K562 (cell line): ENCODE measurements at regions not wholly inside any gene's neighbourhood (a gene's known extent, or its start where the extent isn't known, plus 50 kb on each side); places are given as distances from the start of the nearest gene placed in this dataset.

Source experiments
- ATAC-seq: fragments of 200-7000 bp; cut with Tn5 transposase; 3 replicates; pipeline ENCODE4 v1.9.1; 2020; ENCODE audit warnings: moderate library complexity
- BruUV-seq: library from RNA; stranded (reverse); fragments of 400-500 nt; replicated peaks from 2 replicates; lab custom pipeline; 2021; lab: Mats Ljungman, UMichigan
- CTCF ChIA-PET: fragments of 300-600 bp; formaldehyde crosslinking; extraction: SDS; loops from one replicate; lab custom pipeline; 2021; ENCODE audit warnings: low intra/inter-chr PET ratio; lab: Yijun Ruan, JAX
- POLR2A ChIA-PET: fragments of 300-600, 350-650 bp; sonication (Branson Sonifier 250); formaldehyde crosslinking; extraction: SDS; loops from one replicate; lab custom pipeline; 2021; ENCODE audit warnings: antibody characterized with exemption, inconsistent platforms; lab: Yijun Ruan, JAX
- DNase-seq, 4 experiments: peaks; one replicate each; pipeline versions ENCODE4 v3.0.0 to v3.0.0-alpha.2; 2011 to 2018; ENCODE audit warnings: low spot score in 3 of 4, mixed read lengths in 3 of 4; ENCODE audit errors: extremely low read depth in 1 of 4
- FAIRE-seq: peaks from 2 replicates; lab custom pipeline; 2011; peaks lifted over from hg19 to GRCh38; lab: Jason Lieb, UNC
- H2AFZ ChIP-seq: 2 replicates; pipeline ENCODE4 v1.6.0; 2011; ENCODE audit warnings: low read depth, low read length, control low read depth, inconsistent platforms
- H3K27ac ChIP-seq: fragments of 200-600 bp; 3 replicates; pipeline ENCODE4 v1.8.0; 2011; ENCODE audit warnings: low read depth, mild to moderate bottlenecking, control low read depth, inconsistent platforms, low read length, moderate library complexity, mixed read lengths; ENCODE audit errors: extremely low read depth
- H3K27me3 ChIP-seq, 2 experiments: fragments of 300-600 bp in 1 of 2; 2 replicates in 1 of 2; 3 replicates in 1 of 2; pipeline versions ENCODE4 v1.6.0 to v1.8.0; 2011; ENCODE audit warnings: inconsistent platforms in 2 of 2, low read length in 2 of 2, mild to moderate bottlenecking in 1 of 2, mixed read lengths in 1 of 2, moderate library complexity in 1 of 2; ENCODE audit not compliant: control insufficient read depth in 2 of 2, insufficient read depth in 2 of 2
- H3K36me3 ChIP-seq: fragments of 300-600 bp; 3 replicates; pipeline ENCODE4 v1.8.0; 2011; ENCODE audit warnings: mild to moderate bottlenecking, low read length, inconsistent platforms; ENCODE audit not compliant: control insufficient read depth, insufficient read depth
- H3K4me1 ChIP-seq, 2 experiments: fragments of 200-600 bp in 1 of 2; replicated peaks in 1 of 2; 2 replicates in 1 of 2; 3 replicates in 1 of 2; pipeline versions ENCODE4 v1.5.1 to v1.8.0; 2011; ENCODE audit warnings: inconsistent platforms in 2 of 2, low read length in 2 of 2, mild to moderate bottlenecking in 1 of 2, mixed read lengths in 1 of 2, moderate library complexity in 1 of 2; ENCODE audit not compliant: control insufficient read depth in 2 of 2, insufficient read depth in 2 of 2
- H3K4me2 ChIP-seq: 2 replicates; pipeline ENCODE4 v1.6.1; 2011; ENCODE audit warnings: low read length, control low read depth, inconsistent platforms, mixed read lengths; ENCODE audit not compliant: insufficient read depth
- H3K4me3 ChIP-seq: fragments of 200-600 bp; sonication (generic), shearing (Covaris generic); 2 replicates; pipeline ENCODE4 v1.5.1; 2016; ENCODE audit warnings: control low read depth, inconsistent platforms
- H3K79me2 ChIP-seq: fragments of 200-600 bp; 3 replicates; pipeline ENCODE4 v1.8.0; 2011; ENCODE audit warnings: low read length, inconsistent platforms; ENCODE audit not compliant: control insufficient read depth, insufficient read depth
- H3K9ac ChIP-seq, 2 experiments: 2 replicates each; pipeline versions ENCODE4 v1.6.0 to v1.6.1; 2011; ENCODE audit warnings: low read depth in 2 of 2, low read length in 2 of 2, control low read depth in 1 of 2, inconsistent platforms in 1 of 2, mild to moderate bottlenecking in 1 of 2, mixed read lengths in 1 of 2; ENCODE audit not compliant: insufficient read depth in 1 of 2
- H3K9me1 ChIP-seq: one replicate; pipeline ENCODE4 v1.6.0; 2011; ENCODE audit warnings: inconsistent platforms, mild to moderate bottlenecking, low read length, moderate library complexity; ENCODE audit not compliant: control insufficient read depth, insufficient read depth
- H3K9me3 ChIP-seq: replicated peaks from 2 replicates; pipeline ENCODE4 v1.5.1; 2011; ENCODE audit warnings: low read depth, low read length, inconsistent platforms; ENCODE audit not compliant: control insufficient read depth, insufficient read depth
- H4K20me1 ChIP-seq: replicated peaks from 2 replicates; pipeline ENCODE4 v1.6.1; 2011; ENCODE audit warnings: low read length, inconsistent platforms, mixed read lengths; ENCODE audit not compliant: control insufficient read depth, insufficient read depth
- ASH1L ChIP-seq: fragments of 450-650 bp; IDR thresholded peaks from 2 replicates; pipeline ENCODE4 v1.6.1; 2018; ENCODE audit warnings: borderline replicate concordance, mild to moderate bottlenecking, low read depth; ENCODE audit not compliant: partially characterized antibody
- CBFA2T2 ChIP-seq: fragments of 450-650 bp; conservative IDR thresholded peaks from 2 replicates; pipeline ENCODE4 v1.6.1; 2017; ENCODE audit warnings: mild to moderate bottlenecking
- CHD4 ChIP-seq: fragments of 200-600 bp; sonication (generic); IDR thresholded peaks from 3 replicates; pipeline ENCODE4 v1.6.1; 2012; ENCODE audit warnings: low read depth, mild to moderate bottlenecking, mixed read lengths, low read length, inconsistent platforms; ENCODE audit not compliant: insufficient read depth, insufficient replicate concordance, poor library complexity, severe bottlenecking
- GTF2E2 ChIP-seq: fragments of 200-800 bp; sonication (Bioruptor generic); IDR thresholded peaks from 2 replicates; pipeline ENCODE4 v1.6.1; 2016; ENCODE audit warnings: missing genetic modification characterization, missing compliant biosample characterization
- HMG20A ChIP-seq: fragments of 450-650 bp; formaldehyde crosslinking; conservative IDR thresholded peaks from 2 replicates; pipeline ENCODE4 v1.4.0; 2020; ENCODE audit warnings: mild to moderate bottlenecking, mixed read lengths
- LARP7 ChIP-seq: fragments of 450-650 bp; IDR thresholded peaks from 2 replicates; pipeline ENCODE4 v1.6.1; 2016
- NELFE ChIP-seq: IDR thresholded peaks from 2 replicates; pipeline ENCODE4 v1.6.1; 2011; ENCODE audit warnings: mild to moderate bottlenecking; ENCODE audit not compliant: insufficient read depth, insufficient read length
- POLR2A ChIP-seq: fragments of 450-650 bp; conservative IDR thresholded peaks from 2 replicates; pipeline ENCODE4 v1.6.1; 2016
- POLR3G ChIP-seq: IDR thresholded peaks from 2 replicates; pipeline ENCODE4 v1.6.1; 2011; ENCODE audit not compliant: insufficient read length, insufficient replicate concordance; ENCODE audit errors: extremely low read depth
- RAD21 ChIP-seq, 2 experiments: fragments of 250-450 bp in 1 of 2; fragments of 450-650 bp in 1 of 2; sonication (Bioruptor Pico) in 1 of 2; formaldehyde crosslinking in 1 of 2; IDR thresholded peaks in 1 of 2; conservative IDR thresholded peaks in 1 of 2; 2 replicates each; pipeline versions ENCODE4 v1.4.0 to v1.8.0; 2020 to 2022; ENCODE audit warnings: mild to moderate bottlenecking in 2 of 2, moderate library complexity in 1 of 2
- SREBF1 ChIP-seq: fragments of 150-350 bp; IDR thresholded peaks from 2 replicates; pipeline ENCODE4 v1.6.1; 2014; ENCODE audit warnings: antibody characterized with exemption, low read depth, low read length, borderline replicate concordance
- SUPT5H ChIP-seq: fragments of 450-650 bp; IDR thresholded peaks from 2 replicates; pipeline ENCODE4 v1.6.1; 2016
- TAF7 ChIP-seq: fragments of 450-650 bp; IDR thresholded peaks from 2 replicates; pipeline ENCODE4 v1.6.1; 2016; ENCODE audit warnings: missing genetic modification characterization, missing compliant biosample characterization
- TAF9B ChIP-seq: fragments of 450-650 bp; IDR thresholded peaks from 2 replicates; pipeline ENCODE4 v1.6.1; 2018; ENCODE audit warnings: mild to moderate bottlenecking; ENCODE audit not compliant: partially characterized antibody
- TAL1 ChIP-seq: fragments of 450-650 bp; IDR thresholded peaks from 2 replicates; pipeline ENCODE4 v1.6.1; 2016; ENCODE audit warnings: mild to moderate bottlenecking
- TCF7 ChIP-seq: sonication (generic); IDR thresholded peaks from 2 replicates; pipeline ENCODE4 v1.6.1; 2016; ENCODE audit warnings: antibody characterized with exemption, borderline replicate concordance
- TEAD4 ChIP-seq, 2 experiments: sonication (generic) in 1 of 2; formaldehyde crosslinking in 1 of 2; IDR thresholded peaks; 2 replicates each; pipeline versions ENCODE4 v1.6.1 to v1.8.0; 2012 to 2022; ENCODE audit warnings: borderline replicate concordance in 1 of 2, inconsistent platforms in 1 of 2, low read length in 1 of 2, mild to moderate bottlenecking in 1 of 2, missing genetic modification reagents in 1 of 2
- TFAM ChIP-seq: fragments of 250-450 bp; sonication (Bioruptor Pico); conservative IDR thresholded peaks from 2 replicates; pipeline ENCODE4 v1.5.0; 2021; ENCODE audit warnings: mild to moderate bottlenecking, moderate library complexity
- ZBTB1 ChIP-seq: sonication (generic); formaldehyde crosslinking; IDR thresholded peaks from 2 replicates; pipeline ENCODE4 v1.8.1; 2023; ENCODE audit warnings: missing genetic modification reagents, low read depth, mild to moderate bottlenecking, borderline replicate concordance
- ZNF140 ChIP-seq: fragments of 250-450 bp; sonication (Bioruptor Pico); IDR thresholded peaks from 2 replicates; pipeline ENCODE4 v1.8.0; 2021; ENCODE audit warnings: moderate library complexity, mild to moderate bottlenecking, inconsistent platforms
- ZNF274 ChIP-seq: IDR thresholded peaks from 2 replicates; pipeline ENCODE4 v1.6.1; 2011; ENCODE audit warnings: low read depth, mild to moderate bottlenecking, low read length, moderate library complexity, borderline replicate concordance
- WGBS: fragments of 100-300 bp; shearing (Covaris generic); methylation state at CpG from one replicate; pipeline ENCODE4 v1.1.6; 2016; ENCODE audit warnings: low coverage, mixed read lengths; ENCODE audit not compliant: insufficient coverage; ENCODE audit errors: missing lambda C conversion rate; 5-methylcytosine and 5-hydroxymethylcytosine counted together
- in situ Hi-C: fragments of 300-500 bp; cut with MboI; formaldehyde crosslinking; loops from 4 replicates; pipeline ENCODE4 v1.15.0; 2018; ENCODE audit warnings: inconsistent platforms, mixed read lengths
- intact Hi-C: fragments of 100-400 bp; cut with micrococcal nuclease; formaldehyde crosslinking; loops from 2 replicates; pipeline ENCODE4 v1.14.2; 2022
- TF ChIP-seq, protein P1 (sequence below): fragments of 450-650 bp; IDR thresholded peaks from 2 replicates; pipeline ENCODE4 v1.6.1; 2016; ENCODE audit warnings: antibody characterized with exemption

DNA sequence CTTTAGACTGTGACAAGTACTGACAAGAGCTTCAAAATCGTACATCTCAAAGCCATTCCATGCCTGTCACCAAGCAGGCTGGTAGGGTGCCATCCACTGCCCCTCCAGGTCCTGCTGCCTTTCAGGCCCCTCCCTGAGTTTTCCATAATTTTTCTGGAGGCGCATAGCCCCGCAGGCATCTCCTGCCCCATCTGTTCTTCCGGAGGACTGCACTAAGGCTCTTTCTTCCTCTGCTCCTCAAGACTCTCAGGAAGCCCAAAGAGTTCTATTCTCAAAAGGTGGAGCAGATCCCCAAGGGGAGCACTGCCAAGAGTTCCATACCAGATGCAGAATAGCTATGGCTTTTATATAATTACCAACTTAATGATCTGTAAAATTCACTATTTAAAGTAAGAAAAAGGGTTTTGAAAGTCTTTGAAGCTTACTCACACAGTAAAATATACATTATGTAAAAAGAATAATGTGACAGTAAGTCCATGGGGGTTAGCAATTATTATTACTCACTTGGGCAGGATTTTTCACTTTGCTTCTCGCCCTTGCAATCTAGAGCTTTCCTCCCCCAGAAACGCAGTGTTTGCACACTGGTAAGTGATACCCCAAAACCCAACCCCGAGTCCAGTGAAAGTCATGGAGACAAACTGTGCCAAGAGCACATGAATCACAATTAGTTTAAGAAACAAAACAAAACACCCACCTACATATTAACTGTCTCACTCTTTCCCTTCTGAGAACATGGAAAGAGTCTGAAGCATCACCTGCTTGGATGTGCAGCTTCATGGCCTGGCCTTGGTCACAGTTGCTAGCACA is 114.1 kb upstream of the DAPK1 start (continued):
- TF ChIP-seq ZNF274, result no peak
- no peak for TF ChIP-seq RAD21 (CRISPR knock-in tag; conservative IDR thresholded peaks at IDR 0.05 in 1 of 2, IDR thresholded peaks at IDR 0.05 in 1 of 2)
- TF ChIP-seq TCF7, result no peak
- TF ChIP-seq LARP7, result no peak
- no peak for TF ChIP-seq TAF9B
- no peak for TF ChIP-seq NELFE
- TF ChIP-seq TFAM (CRISPR knock-in tag), result no peak
- TF ChIP-seq POLR2A, result no peak
- TF ChIP-seq SUPT5H, result no peak

DNA sequence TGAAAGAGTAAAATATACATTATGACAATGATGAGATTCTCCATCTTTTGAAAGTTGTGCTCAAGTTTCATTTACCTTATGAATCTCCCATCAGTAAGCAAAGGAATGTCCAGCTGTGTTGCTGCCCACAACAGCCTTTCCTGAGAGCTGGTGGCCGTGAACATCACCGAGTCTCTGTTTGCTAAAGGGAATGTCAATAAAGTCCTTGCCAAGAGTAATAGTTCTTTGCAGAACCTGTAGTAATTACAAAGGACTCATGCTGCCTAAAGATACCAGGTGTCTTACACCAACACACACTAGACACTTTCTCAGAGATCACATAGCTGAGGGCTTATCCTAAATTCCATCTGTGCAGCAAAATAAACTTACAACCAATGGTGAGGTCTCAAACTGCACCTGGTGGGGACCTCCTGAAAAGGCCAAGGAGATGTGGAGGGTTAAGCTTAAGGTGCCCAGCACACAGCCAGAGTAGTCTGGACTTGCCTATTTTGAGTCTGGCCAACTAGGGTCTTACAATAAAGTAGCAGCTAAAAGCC is 111.1 kb upstream of the DAPK1 start:
- intact Hi-C loops, result no loop called here
- CTCF ChIA-PET, result no interaction called here
- 6% methylated on average over 2 of the region's 2 CpGs for WGBS
- POLR2A ChIA-PET, result interaction anchor here (0.7 to 1.9 kb wide), 5 partner anchors 9 to 451 kb away, joined by 3 to 5 read pairs (median 4); no protein-coding TSS in a partner anchor
- Histone ChIP-seq H3K4me3 (no peak overlapping the region), H3K27ac (no peak overlapping the region), H3K4me1 (peaks cover 0 to 2% of the 10 kb centered on the region in 2 experiments; a peak in 2 of 5 replicates), H4K20me1 (no peaks in the 10 kb centered on the region), H3K4me2 (no peak overlapping the region), H3K9me1 (no peaks in the 10 kb centered on the region), H2AFZ (no peak overlapping the region), H3K79me2 (no peaks in the 10 kb centered on the region), H3K9me3 (no peaks in the 10 kb centered on the region), H3K36me3 (no peaks in the 10 kb centered on the region), H3K9ac (no peak overlapping the region), H3K27me3 (no peaks in the 10 kb centered on the region)
- DNase-seq (peak in 1 of 4 experiments; percentile 10), ATAC-seq (no peak), FAIRE-seq (no peak)
- in situ Hi-C loops, result no loop called here
- BruUV-seq, result no TSS peak
- TF ChIP-seq TAL1 (peak; percentile 22; the same call in 1 of the 2 replicates), TAF7 (tag) (no peak), HMG20A (CRISPR knock-in tag) (no peak), TEAD4 (IDR thresholded peaks at IDR 0.05; ENCODE audit: low read length) (peak; percentile 36; the same call in 1 of the 2 replicates), TEAD4 (CRISPR knock-in tag; IDR thresholded peaks at IDR 0.05; ENCODE audit: borderline replicate concordance) (no peak), ZNF140 (CRISPR knock-in tag) (no peak), CBFA2T2 (0 out of 2 replicates have a peak, but pooled peaks have one; percentile 18), SREBF1 (no peak), ASH1L (no peak), CHD4 (no peak), GTF2E2 (tag) (no peak), POLR3G (no peak), ZBTB1 (CRISPR knock-in tag) (no peak)
- TF ChIP-seq, protein P1, sequence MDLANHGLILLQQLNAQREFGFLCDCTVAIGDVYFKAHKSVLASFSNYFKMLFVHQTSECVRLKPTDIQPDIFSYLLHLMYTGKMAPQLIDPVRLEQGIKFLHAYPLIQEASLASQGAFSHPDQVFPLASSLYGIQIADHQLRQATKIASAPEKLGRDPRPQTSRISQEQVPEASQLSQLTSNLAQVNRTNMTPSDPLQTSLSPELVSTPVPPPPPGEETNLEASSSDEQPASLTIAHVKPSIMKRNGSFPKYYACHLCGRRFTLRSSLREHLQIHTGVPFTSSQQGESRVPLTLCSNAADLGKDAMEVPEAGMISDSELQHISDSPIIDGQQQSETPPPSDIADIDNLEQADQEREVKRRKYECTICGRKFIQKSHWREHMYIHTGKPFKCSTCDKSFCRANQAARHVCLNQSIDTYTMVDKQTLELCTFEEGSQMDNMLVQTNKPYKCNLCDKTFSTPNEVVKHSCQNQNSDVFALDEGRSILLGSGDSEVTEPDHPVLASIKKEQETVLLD, result no peak
